ENCODE measurements at regions not wholly inside any gene's neighbourhood (a gene's known extent, or its start where the extent isn't known, plus 50 kb on each side); places are given as distances from the start of the nearest gene placed in this dataset.
"Not testable (repeated sequence)": the region's sequence is repeated elsewhere in the genome, so short reads cannot be mapped to it uniquely, and the experiment has no call there.

DNA sequence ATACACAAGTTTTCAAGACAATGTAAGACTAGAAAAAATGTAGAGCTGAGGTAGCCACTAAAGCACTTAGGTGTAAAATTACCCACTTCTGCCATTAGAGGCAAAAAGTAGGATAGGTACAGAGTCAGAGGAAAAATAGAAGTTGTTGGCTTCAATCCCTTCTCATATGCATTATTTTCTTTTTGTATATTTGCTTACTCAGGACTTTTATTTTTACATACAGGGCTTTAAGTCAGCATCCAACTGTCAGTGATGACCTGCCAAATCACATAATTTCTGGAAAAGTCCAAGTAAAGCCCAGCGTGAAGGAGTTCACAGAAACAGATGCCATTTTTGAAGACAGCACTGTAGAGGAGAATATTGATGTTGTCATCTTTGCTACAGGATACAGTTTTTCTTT is 211.0 kb upstream of the POGK start:
- TF ChIP-seq, protein P1, sequence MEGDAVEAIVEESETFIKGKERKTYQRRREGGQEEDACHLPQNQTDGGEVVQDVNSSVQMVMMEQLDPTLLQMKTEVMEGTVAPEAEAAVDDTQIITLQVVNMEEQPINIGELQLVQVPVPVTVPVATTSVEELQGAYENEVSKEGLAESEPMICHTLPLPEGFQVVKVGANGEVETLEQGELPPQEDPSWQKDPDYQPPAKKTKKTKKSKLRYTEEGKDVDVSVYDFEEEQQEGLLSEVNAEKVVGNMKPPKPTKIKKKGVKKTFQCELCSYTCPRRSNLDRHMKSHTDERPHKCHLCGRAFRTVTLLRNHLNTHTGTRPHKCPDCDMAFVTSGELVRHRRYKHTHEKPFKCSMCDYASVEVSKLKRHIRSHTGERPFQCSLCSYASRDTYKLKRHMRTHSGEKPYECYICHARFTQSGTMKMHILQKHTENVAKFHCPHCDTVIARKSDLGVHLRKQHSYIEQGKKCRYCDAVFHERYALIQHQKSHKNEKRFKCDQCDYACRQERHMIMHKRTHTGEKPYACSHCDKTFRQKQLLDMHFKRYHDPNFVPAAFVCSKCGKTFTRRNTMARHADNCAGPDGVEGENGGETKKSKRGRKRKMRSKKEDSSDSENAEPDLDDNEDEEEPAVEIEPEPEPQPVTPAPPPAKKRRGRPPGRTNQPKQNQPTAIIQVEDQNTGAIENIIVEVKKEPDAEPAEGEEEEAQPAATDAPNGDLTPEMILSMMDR (conservative IDR thresholded peaks at IDR 0.05; ENCODE audit: low read length): no peak
- DNase-seq (ENCODE audit: low read depth): no peak
- no peak overlapping the region for H3K4me3 ChIP-seq (ENCODE audit: low read length)

DNA sequence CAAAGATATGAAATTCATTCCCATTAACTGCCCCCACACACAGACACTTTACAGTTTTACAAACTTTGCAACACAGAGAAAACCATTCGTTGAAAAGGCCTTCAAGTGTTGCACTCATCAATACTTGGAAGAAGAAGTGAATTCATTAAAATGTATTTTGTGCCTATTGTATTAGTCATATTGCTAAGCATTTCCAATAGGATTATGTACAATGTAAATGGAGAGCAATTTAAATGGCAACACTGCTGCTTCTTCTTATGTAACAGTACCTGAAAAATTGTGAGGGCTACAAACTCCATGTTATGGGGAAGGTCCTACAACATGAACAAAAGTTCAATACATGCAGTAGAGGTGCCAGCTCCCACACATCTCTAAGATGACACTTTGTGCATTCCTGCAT is 209.3 kb upstream of the POGK start:
- DNase-seq (ENCODE audit: low read depth): no peak
- TF ChIP-seq, protein P1 (conservative IDR thresholded peaks at IDR 0.05; ENCODE audit: low read length): no peak
- H3K4me3 ChIP-seq (ENCODE audit: low read length): no peak overlapping the region

DNA sequence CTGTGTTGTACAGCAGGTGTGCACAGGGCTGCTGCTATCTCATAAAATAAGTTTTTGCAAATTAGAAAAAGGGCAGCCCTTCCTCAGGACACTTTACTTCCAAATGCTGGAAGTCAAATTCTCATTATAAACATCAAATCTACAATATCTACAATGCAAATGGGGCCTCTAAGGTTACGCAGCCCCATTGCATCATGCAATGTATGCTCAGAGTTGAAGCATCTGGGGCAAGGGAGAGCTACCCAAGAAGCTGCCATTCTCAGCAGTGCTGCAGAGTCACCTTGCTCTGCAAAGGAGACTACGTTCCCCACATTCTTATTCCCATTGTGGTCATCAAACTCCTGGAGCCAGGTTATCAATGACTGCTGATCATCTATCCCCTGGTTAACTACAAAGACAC is 208.9 kb upstream of the POGK start:
- no peak overlapping the region for H3K4me3 ChIP-seq (ENCODE audit: low read length)
- DNase-seq (ENCODE audit: low read depth): no peak
- TF ChIP-seq, protein P1 (conservative IDR thresholded peaks at IDR 0.05; ENCODE audit: low read length): no peak

DNA sequence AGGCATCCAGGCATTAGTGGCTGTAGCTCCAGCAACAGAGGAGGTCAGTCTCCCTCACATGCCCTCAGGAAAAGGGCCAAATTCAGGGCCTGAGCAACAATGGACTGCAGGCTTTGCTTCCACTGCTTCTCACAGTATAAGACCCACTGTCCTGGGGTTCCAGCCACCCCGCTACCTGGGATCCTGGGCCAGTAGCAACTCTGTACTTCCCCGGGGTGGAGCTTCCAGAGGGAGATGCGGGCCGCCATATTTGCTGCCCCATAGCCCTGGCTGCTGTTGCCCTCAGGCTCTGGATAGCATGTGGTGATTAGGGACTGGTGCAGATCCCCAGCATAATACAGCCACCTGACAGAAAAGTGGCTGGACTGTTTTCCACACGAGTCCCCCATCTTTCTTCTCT is 201.1 kb upstream of the POGK start:
- H3K4me3 ChIP-seq (ENCODE audit: low read length): no peak overlapping the region
- TF ChIP-seq, protein P1 (conservative IDR thresholded peaks at IDR 0.05; ENCODE audit: low read length): no peak
- DNase-seq (ENCODE audit: low read depth): no peak

DNA sequence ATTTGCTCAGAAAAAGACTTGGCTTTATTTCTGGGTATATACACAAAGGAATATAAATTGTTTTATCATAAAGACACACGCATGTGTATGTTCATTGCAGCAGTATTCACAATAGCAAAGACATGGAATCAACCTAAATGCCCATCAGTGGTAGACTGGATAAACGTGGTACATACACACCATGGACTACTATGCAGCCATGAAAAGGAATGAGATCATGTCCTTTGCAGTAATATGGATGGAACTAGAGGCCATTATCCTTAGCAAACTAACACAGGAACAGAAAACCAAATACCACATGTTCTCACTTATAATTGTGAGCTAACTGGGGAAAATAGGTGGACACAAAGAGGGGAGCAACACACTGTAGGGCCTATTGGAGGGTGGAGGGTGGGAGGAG is 182.0 kb upstream of the POGK start:
- not testable (repeated sequence) for H3K4me3 ChIP-seq (ENCODE audit: low read length); DNase-seq (ENCODE audit: low read depth)

DNA sequence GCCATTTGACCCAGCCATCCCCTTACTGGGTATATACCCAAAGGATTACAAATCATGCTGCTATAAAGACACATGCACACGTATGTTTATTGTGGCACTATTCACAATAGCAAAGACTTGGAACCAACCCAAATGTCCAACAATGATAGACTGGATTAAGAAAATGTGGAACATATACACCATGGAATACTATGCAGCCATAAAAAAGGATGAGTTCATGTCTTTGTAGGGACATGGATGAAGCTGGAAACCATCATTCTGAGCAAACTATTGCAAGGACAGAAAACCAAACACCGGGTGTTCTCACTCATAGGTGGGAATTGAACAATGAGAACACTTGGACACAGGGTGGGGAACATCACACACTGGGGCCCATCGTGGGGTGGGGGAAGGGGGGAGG is 172.5 kb upstream of the POGK start:
- H3K4me3 ChIP-seq (ENCODE audit: low read length); DNase-seq (ENCODE audit: low read depth): not testable (repeated sequence)

DNA sequence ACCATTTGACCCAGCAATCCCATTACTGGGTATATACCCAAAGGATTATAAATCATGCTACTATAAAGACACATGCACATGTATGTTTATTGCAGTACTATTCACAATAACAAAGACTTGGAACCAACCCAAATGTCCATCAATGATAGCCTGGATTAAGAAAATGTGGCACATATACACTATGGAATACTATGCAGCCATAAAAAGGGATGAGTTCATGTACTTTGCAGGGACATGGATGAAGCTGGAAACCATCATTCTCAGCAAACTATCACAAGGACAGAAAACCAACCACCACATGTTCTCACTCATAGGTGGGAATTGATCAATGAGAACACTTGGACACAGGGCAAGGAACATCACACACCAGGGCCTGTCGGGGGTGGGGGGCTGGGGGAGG is 171.7 kb upstream of the POGK start:
- H3K4me3 ChIP-seq (ENCODE audit: low read length); DNase-seq (ENCODE audit: low read depth): not testable (repeated sequence)

DNA sequence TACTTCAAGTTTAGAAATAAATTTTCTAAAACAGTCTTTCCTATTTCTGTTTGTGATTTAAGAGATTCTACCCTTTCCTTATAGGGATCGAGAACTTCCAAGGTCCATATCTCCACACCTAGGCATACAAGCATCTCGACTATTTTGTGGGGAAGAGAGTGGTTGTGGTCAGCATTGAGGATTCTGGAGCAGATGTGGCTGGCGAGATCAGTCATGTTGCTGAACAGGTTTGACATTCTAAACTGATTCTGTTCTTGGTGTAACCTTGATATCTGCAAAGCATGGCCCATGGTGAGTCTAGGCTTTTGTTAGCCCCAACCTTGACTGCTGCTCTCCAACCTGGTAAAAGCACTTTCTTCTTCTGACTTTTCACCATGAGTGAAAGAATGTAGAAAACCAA is 167.6 kb upstream of the POGK start:
- TF ChIP-seq, protein P1 (conservative IDR thresholded peaks at IDR 0.05; ENCODE audit: low read length): no peak
- DNase-seq (ENCODE audit: low read depth): no peak
- no peak overlapping the region for H3K4me3 ChIP-seq (ENCODE audit: low read length)

DNA sequence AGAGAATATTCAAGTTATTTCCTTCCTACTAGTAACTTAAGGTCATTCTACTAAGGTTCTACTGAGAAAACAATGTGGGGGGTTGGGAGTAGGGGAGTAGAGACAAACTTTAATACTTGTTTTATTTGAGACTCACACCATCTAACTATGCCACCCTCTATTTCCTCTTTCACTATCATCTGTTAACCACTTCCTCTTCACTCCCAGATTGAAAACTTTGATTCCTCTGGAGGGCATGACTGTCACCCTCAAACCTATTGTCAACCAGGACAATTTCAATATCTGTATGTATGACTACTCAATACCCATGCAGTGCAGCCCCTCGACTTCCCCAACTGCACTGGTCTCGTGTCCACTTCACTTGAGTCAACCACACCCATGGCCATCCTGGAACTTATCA is 165.6 kb upstream of the POGK start:
- H3K4me3 ChIP-seq (ENCODE audit: low read length): no peak overlapping the region
- no peak for DNase-seq (ENCODE audit: low read depth)
- TF ChIP-seq, protein P1 (conservative IDR thresholded peaks at IDR 0.05; ENCODE audit: low read length): no peak

Data from AG10803 (cell line).